ENCODE measurements at regions not wholly inside any gene's neighbourhood (a gene's known extent, or its start where the extent isn't known, plus 50 kb on each side); places are given as distances from the start of the nearest gene placed in this dataset.

GRCh38 chr2:139609109-139609508 lies 828.9 kb upstream of the NXPH2 start:
- no peak for TF ChIP-seq REST (tag by site-specific recombination; IDR thresholded peaks at IDR 0.05)
- no peak for TF ChIP-seq PBX3 (CRISPR knock-in tag; IDR thresholded peaks at IDR 0.05)
- TF ChIP-seq YY1 (tag by site-specific recombination; IDR thresholded peaks at IDR 0.05), result no peak
